Ovary (tissue), 7 donors: ENCODE measurements at regions not wholly inside any gene's neighbourhood (a gene's known extent, or its start where the extent isn't known, plus 50 kb on each side); places are given as distances from the start of the nearest gene placed in this dataset.

ENCODE experiments used
- DNase-seq, 5 donors: peaks; one replicate each; pipeline ENCODE4 v3.0.0-alpha.2; 2019 to 2020
- H3K27ac ChIP-seq, 2 donors: fragments of 200-600 bp; one replicate each; pipeline versions ENCODE4 v1.5.1 to v1.8.0; 2019 to 2022
- H3K27me3 ChIP-seq: fragments of 200-600 bp; one replicate; pipeline ENCODE4 v1.8.0; 2022
- H3K36me3 ChIP-seq: fragments of 200-600 bp; sonication (generic); one replicate; pipeline ENCODE4 v1.5.1; 2019
- H3K4me1 ChIP-seq: one replicate; pipeline ENCODE4 v1.8.1; 2013; ENCODE audit warnings: mild to moderate bottlenecking, moderate library complexity; ENCODE audit not compliant: insufficient read depth
- H3K4me3 ChIP-seq: fragments of 200-600 bp; sonication (generic); one replicate; pipeline ENCODE4 v1.5.1; 2017
- H3K9me3 ChIP-seq, 2 donors: fragments of 200-600 bp in 1 of 2; sonication (generic) in 1 of 2; one replicate each; pipeline versions ENCODE4 v1.5.1 to v1.8.1; 2013 to 2019; ENCODE audit warnings: mild to moderate bottlenecking in 1 of 2, moderate library complexity in 1 of 2
- EP300 ChIP-seq: sonication (generic); formaldehyde crosslinking; IDR thresholded peaks from one replicate; pipeline ENCODE4 v1.6.1; 2017; ENCODE audit warnings: antibody characterized with exemption
- POLR2A ChIP-seq: fragments of 450-650 bp; IDR thresholded peaks from one replicate; pipeline ENCODE4 v1.6.1; 2017; ENCODE audit warnings: antibody characterized with exemption, mild to moderate bottlenecking, moderate library complexity
- WGBS, 3 donors: extraction: QIAGEN DNeasy Blood & Tissue Kit in 1 of 3; methylation state at CpG; one replicate each; pipeline versions ENCODE4 v1.1.5 to v1.1.7; 2013 to 2017; 5-methylcytosine and 5-hydroxymethylcytosine counted together
- intact Hi-C, 4 donors: fragments of 100-400 bp; cut with DNase I; formaldehyde crosslinking; loops; one replicate each; pipeline versions ENCODE4 v1.11.0 to v1.15.1; 2022 to 2023
- TF ChIP-seq, protein P1 (sequence below), 3 donors: fragments of 450-650 bp in 2 of 3; fragments of 200-600 bp in 1 of 3; IDR thresholded peaks; one replicate each; pipeline versions ENCODE4 v1.5.1 to v1.8.0; 2016 to 2022; ENCODE audit warnings: antibody characterized with exemption in 3 of 3, mild to moderate bottlenecking in 1 of 3
- donor health status: DM: no; HTN: no; CAD: no; lungs with moderate emphysema.
- donor health status: DM: no; HTN: no; CAD: no.
- donor health status: Bipolar disorder and iron deficiency.
- donor health status: DM: no; HTN: no; CAD: no.
- donor health status: DM: yes; HTN: yes; CAD: no.

DNA sequence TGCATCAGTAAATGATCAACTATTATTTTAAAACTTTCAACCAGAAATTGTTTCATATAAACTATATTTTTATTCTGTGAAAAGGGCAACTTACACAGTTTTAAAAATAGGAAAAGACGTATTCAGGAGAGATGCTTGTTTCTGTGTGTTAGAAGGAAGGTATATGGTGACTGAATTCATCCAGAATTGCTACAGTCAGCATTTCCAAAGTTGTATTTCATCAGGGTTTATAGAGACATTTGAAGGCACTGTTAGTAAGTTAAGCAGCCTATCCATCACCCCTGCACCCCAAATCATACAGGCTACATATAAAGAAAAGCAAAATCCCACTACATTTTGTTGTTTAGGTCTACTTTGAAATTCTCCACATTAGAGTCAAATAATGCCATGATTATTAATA is 716.0 kb downstream of the KCTD16 start:
- 69 to 87% (median 77%) methylated on average over 1 of the region's 1 CpG for WGBS, 3 donors
- no peak for TF ChIP-seq EP300

DNA sequence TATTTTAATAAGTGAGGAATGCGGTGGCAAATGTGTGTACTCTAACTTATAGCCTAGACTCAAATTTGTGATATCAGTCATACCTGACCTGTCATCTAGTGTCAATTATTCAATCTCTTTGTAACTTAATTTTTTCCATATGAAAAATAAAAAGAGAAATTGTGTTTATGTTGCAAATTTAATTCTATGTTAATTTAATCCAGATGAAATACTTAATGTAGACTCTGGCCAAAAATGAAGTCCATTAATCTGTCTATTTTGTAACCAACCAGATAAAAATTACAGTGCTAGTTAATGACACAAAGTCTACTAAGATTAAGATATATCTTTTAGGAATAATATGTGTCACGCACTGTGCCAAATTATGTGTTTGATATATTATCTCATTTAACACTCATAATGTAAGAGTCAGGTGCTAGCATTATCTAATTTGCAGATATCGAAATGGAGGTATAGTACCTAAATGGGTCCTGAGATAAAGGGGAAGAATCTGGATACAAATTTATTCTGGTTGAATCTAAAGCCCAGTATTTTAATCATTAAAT is 712.1 kb downstream of the KCTD16 start:
- no peaks in the 10 kb centered on the region for H3K36me3 ChIP-seq
- TF ChIP-seq POLR2A (no peak), EP300 (no peak)
- TF ChIP-seq, protein P1, sequence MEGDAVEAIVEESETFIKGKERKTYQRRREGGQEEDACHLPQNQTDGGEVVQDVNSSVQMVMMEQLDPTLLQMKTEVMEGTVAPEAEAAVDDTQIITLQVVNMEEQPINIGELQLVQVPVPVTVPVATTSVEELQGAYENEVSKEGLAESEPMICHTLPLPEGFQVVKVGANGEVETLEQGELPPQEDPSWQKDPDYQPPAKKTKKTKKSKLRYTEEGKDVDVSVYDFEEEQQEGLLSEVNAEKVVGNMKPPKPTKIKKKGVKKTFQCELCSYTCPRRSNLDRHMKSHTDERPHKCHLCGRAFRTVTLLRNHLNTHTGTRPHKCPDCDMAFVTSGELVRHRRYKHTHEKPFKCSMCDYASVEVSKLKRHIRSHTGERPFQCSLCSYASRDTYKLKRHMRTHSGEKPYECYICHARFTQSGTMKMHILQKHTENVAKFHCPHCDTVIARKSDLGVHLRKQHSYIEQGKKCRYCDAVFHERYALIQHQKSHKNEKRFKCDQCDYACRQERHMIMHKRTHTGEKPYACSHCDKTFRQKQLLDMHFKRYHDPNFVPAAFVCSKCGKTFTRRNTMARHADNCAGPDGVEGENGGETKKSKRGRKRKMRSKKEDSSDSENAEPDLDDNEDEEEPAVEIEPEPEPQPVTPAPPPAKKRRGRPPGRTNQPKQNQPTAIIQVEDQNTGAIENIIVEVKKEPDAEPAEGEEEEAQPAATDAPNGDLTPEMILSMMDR (IDR thresholded peaks at IDR 0.05), result no peak
- no peak for DNase-seq
- H3K27me3 ChIP-seq, result no peaks in the 10 kb centered on the region
- no peaks in the 10 kb centered on the region for H3K4me1 ChIP-seq
- no peaks in the 10 kb centered on the region for H3K9me3 ChIP-seq
- WGBS, 3 donors, result 71 to 84% (median 74%) methylated on average over 3 of the region's 3 CpGs
- no peak overlapping the region for H3K27ac ChIP-seq
- H3K4me3 ChIP-seq, result no peak overlapping the region
- intact Hi-C loops, result no loop called here

More for the DNA sequence above, 716.0 kb downstream of the KCTD16 start:
- Histone ChIP-seq H3K9me3 (no peaks in the 10 kb centered on the region), H3K4me1 (no peaks in the 10 kb centered on the region), H3K4me3 (no peak overlapping the region), H3K36me3 (no peaks in the 10 kb centered on the region), H3K27me3 (no peaks in the 10 kb centered on the region), H3K27ac (no peak overlapping the region)
- DNase-seq, result no peak
- intact Hi-C loops, result no loop called here

DNA sequence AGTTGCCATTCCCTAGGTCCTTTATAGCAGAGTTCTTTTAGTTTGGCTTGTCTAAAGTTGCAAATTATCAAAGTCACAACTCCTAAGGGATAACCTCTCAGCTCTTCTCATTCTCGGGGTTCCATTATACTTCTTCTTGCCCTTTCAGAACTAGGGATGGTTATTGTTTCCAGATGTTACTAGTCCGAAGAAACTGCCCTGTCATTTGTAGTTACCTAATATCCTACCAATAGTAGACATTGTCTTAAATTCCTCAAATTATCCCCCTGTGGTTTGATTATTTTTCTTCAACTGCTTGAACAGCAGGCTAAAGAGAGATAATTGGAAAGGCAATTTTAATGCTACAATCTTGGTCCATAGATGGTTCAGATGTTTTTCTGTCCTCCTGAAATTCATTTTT is 709.8 kb downstream of the KCTD16 start:
- WGBS, 3 donors, result 58 to 59% (median 58%) methylated on average over 2 of the region's 2 CpGs
- no peaks in the 10 kb centered on the region for H3K36me3 ChIP-seq

DNA sequence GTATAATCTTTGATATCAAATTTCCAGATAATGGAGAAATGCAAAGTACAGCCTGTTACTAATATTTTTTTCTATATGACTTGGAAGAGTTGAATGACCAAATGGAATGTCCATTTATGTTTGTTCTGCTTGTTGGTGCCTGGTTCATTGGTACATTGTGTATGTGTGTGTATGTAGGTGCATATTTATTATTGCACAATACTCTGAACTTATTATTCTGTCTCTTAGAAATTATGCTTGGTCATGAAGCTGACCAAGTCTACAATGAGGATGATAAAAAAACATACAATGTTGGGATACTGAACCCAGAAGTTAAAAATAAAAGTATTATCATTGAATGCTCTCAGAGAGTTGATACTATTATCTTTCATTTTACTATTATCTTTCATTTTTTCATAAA is 706.3 kb downstream of the KCTD16 start:
- Histone ChIP-seq H3K4me3 (no peak overlapping the region), H3K27me3 (no peaks in the 10 kb centered on the region), H3K9me3 (no peaks in the 10 kb centered on the region), H3K36me3 (no peaks in the 10 kb centered on the region), H3K27ac (no peak overlapping the region), H3K4me1 (no peaks in the 10 kb centered on the region)
- DNase-seq, result no peak
- TF ChIP-seq EP300, result no peak
- TF ChIP-seq, protein P1 (IDR thresholded peaks at IDR 0.05), result no peak
- TF ChIP-seq POLR2A, result no peak
- intact Hi-C loops, result no loop called here

More for the DNA sequence above, 709.8 kb downstream of the KCTD16 start:
- no peak overlapping the region for H3K27ac ChIP-seq
- H3K4me3 ChIP-seq, result no peak overlapping the region
- TF ChIP-seq POLR2A, result no peak
- no peak for TF ChIP-seq EP300
- TF ChIP-seq, protein P1 (IDR thresholded peaks at IDR 0.05), result no peak
- no peak for DNase-seq
- H3K9me3 ChIP-seq, result no peaks in the 10 kb centered on the region
- H3K27me3 ChIP-seq, result no peaks in the 10 kb centered on the region
- intact Hi-C loops, result no loop called here
- H3K4me1 ChIP-seq, result no peaks in the 10 kb centered on the region

DNA sequence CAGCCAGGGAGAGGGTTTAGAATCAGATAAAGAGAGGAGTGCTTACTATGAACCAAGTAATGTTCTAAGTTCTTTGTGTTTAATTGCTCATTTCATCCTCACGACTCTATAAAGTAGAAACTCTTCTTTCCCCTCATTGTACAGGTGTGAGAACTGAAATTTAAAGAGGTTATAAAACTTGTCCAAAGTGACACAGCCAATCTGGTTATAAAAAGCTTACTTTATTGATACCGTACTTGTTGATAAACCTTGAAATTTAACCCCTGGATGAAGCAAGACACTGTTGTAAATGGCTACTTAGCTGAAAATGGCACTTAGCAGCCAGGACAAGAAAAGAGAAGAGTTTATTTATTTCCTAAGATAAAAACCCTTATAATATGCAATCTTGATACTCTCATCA is 702.4 kb downstream of the KCTD16 start:
- Histone ChIP-seq H3K27me3 (no peaks in the 10 kb centered on the region), H3K4me1 (no peaks in the 10 kb centered on the region), H3K36me3 (no peaks in the 10 kb centered on the region), H3K4me3 (no peak overlapping the region), H3K9me3 (no peaks in the 10 kb centered on the region), H3K27ac (no peak overlapping the region)
- DNase-seq, result no peak
- intact Hi-C loops, result no loop called here
- no peak for TF ChIP-seq POLR2A
- 47 to 66% (median 60%) methylated on average over 2 of the region's 2 CpGs for WGBS, 3 donors

DNA sequence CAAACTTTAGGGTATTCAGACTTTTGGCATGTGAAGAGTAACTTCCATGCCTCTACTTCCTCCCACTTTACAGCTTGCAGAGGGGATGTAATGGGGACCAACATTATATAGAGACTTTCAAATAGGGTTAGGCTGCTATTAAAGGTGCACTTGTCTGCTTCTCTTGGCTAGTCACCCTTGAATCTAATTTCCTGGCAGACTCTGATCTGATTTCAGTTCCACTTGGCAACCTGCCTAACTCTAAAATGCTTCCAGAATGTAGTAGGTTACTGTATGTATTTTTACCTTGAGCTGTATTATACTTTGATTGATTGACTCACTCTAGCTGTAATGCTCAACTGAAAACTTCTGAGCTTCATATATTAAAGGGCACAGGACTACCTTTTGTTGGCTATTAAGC is 693.4 kb downstream of the KCTD16 start:
- H3K9me3 ChIP-seq, result no peaks in the 10 kb centered on the region
- H3K27me3 ChIP-seq, result no peaks in the 10 kb centered on the region
- H3K4me1 ChIP-seq, result no peaks in the 10 kb centered on the region
- H3K27ac ChIP-seq, result no peak overlapping the region
- no peaks in the 10 kb centered on the region for H3K36me3 ChIP-seq
- no peak overlapping the region for H3K4me3 ChIP-seq
- DNase-seq, result no peak
- intact Hi-C loops, result no loop called here
- TF ChIP-seq, protein P1 (IDR thresholded peaks at IDR 0.05), result no peak
- TF ChIP-seq POLR2A, result no peak
- no peak for TF ChIP-seq EP300
